ENCODE measurements at regions not wholly inside any gene's neighbourhood (a gene's known extent, or its start where the extent isn't known, plus 50 kb on each side); places are given as distances from the start of the nearest gene placed in this dataset.

GRCh38 chr9:1832960-1833359 is 182.2 kb upstream of the SMARCA2 start:
- no peak for DNase-seq (ENCODE audit: low read depth)
- no peak overlapping the region for H3K4me3 ChIP-seq (ENCODE audit: low read length)
- no peak for TF ChIP-seq CTCF (IDR thresholded peaks at IDR 0.05; ENCODE audit: insufficient read depth, low read depth, low read length, missing control alignments)

GRCh38 chr9:1837453-1838084 is 177.6 kb upstream of the SMARCA2 start:
- no peak overlapping the region for H3K4me3 ChIP-seq (ENCODE audit: low read length)
- DNase-seq (ENCODE audit: low read depth): peak; percentile 17
- TF ChIP-seq CTCF (IDR thresholded peaks at IDR 0.05; ENCODE audit: insufficient read depth, low read depth, low read length, missing control alignments): no peak

GRCh38 chr9:1839909-1840308 is 175.2 kb upstream of the SMARCA2 start:
- H3K4me3 ChIP-seq (ENCODE audit: low read length): no peak overlapping the region
- TF ChIP-seq CTCF (IDR thresholded peaks at IDR 0.05; ENCODE audit: insufficient read depth, low read depth, low read length, missing control alignments): no peak
- no peak for DNase-seq (ENCODE audit: low read depth)

GRCh38 chr9:1845425-1845824 is 169.7 kb upstream of the SMARCA2 start:
- no peak for DNase-seq (ENCODE audit: low read depth)
- TF ChIP-seq CTCF (IDR thresholded peaks at IDR 0.05; ENCODE audit: insufficient read depth, low read depth, low read length, missing control alignments): no peak
- H3K4me3 ChIP-seq (ENCODE audit: low read length): no peak overlapping the region

- no peak for TF ChIP-seq CTCF (IDR thresholded peaks at IDR 0.05; ENCODE audit: insufficient read depth, low read depth, low read length, missing control alignments)
- DNase-seq (ENCODE audit: low read depth): no peak
- H3K4me3 ChIP-seq (ENCODE audit: low read length): no peak overlapping the region
Measured at GRCh38 chr9:1855726-1856125, 159.4 kb upstream of the SMARCA2 start.

GRCh38 chr9:1857808-1858207 is 157.3 kb upstream of the SMARCA2 start:
- no peak overlapping the region for H3K4me3 ChIP-seq (ENCODE audit: low read length)
- no peak for TF ChIP-seq CTCF (IDR thresholded peaks at IDR 0.05; ENCODE audit: insufficient read depth, low read depth, low read length, missing control alignments)
- no peak for DNase-seq (ENCODE audit: low read depth)

- peak; percentile 42 for DNase-seq (ENCODE audit: low read depth)
- no peak overlapping the region for H3K4me3 ChIP-seq (ENCODE audit: low read length)
- peak; percentile 56 for TF ChIP-seq CTCF (IDR thresholded peaks at IDR 0.05; ENCODE audit: insufficient read depth, low read depth, low read length, missing control alignments)
Measured at GRCh38 chr9:1869843-1870242, 145.3 kb upstream of the SMARCA2 start.
